ENCODE measurements at regions not wholly inside any gene's neighbourhood (a gene's known extent, or its start where the extent isn't known, plus 50 kb on each side); places are given as distances from the start of the nearest gene placed in this dataset.

DNA sequence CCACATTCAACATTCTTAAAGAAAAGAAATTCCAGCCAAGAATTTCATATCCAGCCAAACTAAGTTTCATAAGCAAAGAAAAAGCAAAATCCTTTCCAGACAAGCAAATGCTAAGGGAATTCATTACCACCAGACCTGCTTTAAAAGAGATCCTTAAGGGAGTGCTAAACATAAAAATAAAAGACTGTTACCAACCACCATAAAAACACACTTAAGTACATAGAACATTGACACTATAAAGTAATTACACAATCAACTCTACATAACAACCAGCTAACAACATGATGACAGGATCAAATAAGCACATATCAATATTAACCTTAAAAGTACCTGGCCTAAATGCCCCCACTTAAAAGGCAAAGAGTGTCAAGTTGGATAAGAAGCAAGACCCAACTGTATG lies 153.5 kb downstream of the FTCDNL1 start:
- no peaks in the 10 kb centered on the region for H3K4me1 ChIP-seq
- ATAC-seq (no peak), DNase-seq (no peak)
- H3K27me3 ChIP-seq, result no peaks in the 10 kb centered on the region
- H3K9me3 ChIP-seq, result no peaks in the 10 kb centered on the region
- intact Hi-C loops (cut with DNase I), result no loop called here
- no peak overlapping the region for H3K4me3 ChIP-seq
- H3K27ac ChIP-seq, result no peak overlapping the region
- H3K36me3 ChIP-seq (replicated peaks in 1 of 2; ENCODE audit: insufficient read depth in 1 of 2, low read depth in 2 of 2), result no peaks in the 10 kb centered on the region
- TF ChIP-seq POLR2A (IDR thresholded peaks at IDR 0.05), result no peak
- TF ChIP-seq, protein P1, sequence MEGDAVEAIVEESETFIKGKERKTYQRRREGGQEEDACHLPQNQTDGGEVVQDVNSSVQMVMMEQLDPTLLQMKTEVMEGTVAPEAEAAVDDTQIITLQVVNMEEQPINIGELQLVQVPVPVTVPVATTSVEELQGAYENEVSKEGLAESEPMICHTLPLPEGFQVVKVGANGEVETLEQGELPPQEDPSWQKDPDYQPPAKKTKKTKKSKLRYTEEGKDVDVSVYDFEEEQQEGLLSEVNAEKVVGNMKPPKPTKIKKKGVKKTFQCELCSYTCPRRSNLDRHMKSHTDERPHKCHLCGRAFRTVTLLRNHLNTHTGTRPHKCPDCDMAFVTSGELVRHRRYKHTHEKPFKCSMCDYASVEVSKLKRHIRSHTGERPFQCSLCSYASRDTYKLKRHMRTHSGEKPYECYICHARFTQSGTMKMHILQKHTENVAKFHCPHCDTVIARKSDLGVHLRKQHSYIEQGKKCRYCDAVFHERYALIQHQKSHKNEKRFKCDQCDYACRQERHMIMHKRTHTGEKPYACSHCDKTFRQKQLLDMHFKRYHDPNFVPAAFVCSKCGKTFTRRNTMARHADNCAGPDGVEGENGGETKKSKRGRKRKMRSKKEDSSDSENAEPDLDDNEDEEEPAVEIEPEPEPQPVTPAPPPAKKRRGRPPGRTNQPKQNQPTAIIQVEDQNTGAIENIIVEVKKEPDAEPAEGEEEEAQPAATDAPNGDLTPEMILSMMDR (IDR thresholded peaks at IDR 0.05), result no peak

DNA sequence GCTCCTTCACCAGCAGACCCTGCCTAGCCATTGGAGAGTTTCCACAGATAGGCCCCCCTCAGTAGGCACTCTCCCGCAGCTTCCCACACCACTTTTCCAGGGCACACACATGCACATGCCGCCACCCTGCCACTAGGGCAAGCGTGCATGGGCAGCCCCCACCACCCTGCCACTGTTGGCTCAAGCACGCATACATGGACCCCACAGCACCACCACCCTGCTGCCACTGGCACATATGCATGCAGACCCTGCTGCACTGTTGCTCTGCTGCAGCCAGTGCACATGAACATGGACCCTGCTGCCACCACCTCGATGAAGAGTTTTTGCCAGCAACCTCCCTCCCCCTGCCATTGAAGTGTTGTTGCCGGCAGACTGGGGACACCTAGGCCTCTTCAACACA lies 154.9 kb downstream of the FTCDNL1 start:
- H3K27ac ChIP-seq, result no peak overlapping the region
- TF ChIP-seq, protein P1 (IDR thresholded peaks at IDR 0.05), result no peak
- no peak for TF ChIP-seq POLR2A (IDR thresholded peaks at IDR 0.05)
- no peak overlapping the region for H3K4me3 ChIP-seq
- ATAC-seq (no peak), DNase-seq (no peak)
- no peaks in the 10 kb centered on the region for H3K36me3 ChIP-seq (replicated peaks in 1 of 2; ENCODE audit: insufficient read depth in 1 of 2, low read depth in 2 of 2)
- 85 to 96% methylated on average over 6 of the region's 6 CpGs for WGBS, 2 donors
- no peaks in the 10 kb centered on the region for H3K27me3 ChIP-seq
- no peaks in the 10 kb centered on the region for H3K9me3 ChIP-seq
- no peaks in the 10 kb centered on the region for H3K4me1 ChIP-seq
- intact Hi-C loops (cut with DNase I), result no loop called here

DNA sequence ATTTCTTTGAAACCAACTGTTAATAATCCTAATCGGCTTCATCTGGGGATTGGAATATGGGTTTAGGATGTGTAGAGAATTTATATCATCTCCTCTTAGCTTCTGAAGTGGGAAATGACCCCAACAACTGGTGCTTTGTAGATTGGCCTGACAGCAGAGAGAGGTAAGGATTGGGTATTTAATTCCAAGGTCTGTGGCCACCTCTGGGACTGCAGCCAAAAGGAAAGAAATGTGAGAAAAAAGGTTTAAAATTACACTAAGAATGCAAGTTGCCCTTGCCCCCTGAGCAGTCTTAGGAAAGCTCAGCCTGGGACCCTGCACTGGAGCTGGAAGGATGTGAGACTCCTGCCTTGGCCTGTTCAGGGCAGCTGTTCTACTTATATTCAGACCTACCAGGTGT lies 157.1 kb downstream of the FTCDNL1 start:
- Histone ChIP-seq H3K4me3 (no peak overlapping the region), H3K27me3 (no peaks in the 10 kb centered on the region), H3K9me3 (no peaks in the 10 kb centered on the region), H3K4me1 (no peaks in the 10 kb centered on the region), H3K36me3 (replicated peaks in 1 of 2; ENCODE audit: insufficient read depth in 1 of 2, low read depth in 2 of 2) (no peaks in the 10 kb centered on the region), H3K27ac (no peak overlapping the region)
- WGBS, 2 donors, result 75 to 90% methylated on average over 1 of the region's 1 CpG
- TF ChIP-seq, protein P1 (IDR thresholded peaks at IDR 0.05), result no peak
- no peak for TF ChIP-seq POLR2A (IDR thresholded peaks at IDR 0.05)
- intact Hi-C loops (cut with DNase I), result no loop called here
- ATAC-seq, result no peak
- no peak for DNase-seq

DNA sequence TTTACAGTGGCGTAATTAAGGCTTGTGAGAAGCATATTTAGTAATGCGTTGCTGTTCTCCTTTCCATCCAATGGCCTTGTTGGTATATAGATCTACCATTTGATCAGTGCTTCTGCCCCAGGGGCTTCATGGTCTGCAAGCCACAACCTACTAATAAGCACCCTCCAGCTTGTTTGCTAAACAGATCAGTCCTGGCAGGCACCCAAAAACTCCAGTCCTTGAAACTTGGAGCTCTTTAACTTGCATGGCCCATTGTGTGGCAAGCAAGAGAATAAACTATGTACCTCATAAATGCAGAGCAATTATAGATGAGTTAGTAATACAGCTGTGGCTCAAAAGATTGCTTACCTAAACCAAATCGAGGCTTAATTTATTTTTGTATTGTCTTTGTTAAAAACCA lies 158.5 kb downstream of the FTCDNL1 start:
- no peak for ATAC-seq

DNA sequence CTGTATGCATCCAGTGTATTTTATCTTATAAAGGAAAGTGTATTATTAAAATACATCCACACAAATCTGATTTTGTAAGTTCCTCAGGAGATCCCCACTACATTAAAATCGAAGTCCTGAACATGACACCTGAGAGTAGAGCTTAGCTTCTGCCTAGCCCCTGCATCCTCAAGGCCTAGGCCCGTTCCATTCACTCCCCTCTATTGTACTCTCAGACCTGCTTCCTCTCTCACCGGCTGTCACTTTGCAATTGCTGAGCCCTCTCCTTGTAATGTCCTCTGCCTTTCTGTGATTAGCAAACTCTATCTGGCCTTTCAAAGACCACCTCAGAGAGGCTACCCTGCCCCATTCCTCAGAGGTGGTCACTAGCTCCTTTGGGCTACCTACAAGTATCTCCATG lies 160.8 kb downstream of the FTCDNL1 start:
- Histone ChIP-seq H3K27ac (no peak overlapping the region), H3K36me3 (replicated peaks in 1 of 2; ENCODE audit: insufficient read depth in 1 of 2, low read depth in 2 of 2) (no peaks in the 10 kb centered on the region), H3K4me1 (no peaks in the 10 kb centered on the region), H3K27me3 (no peaks in the 10 kb centered on the region), H3K9me3 (no peaks in the 10 kb centered on the region), H3K4me3 (no peak overlapping the region)
- no peak for TF ChIP-seq POLR2A (IDR thresholded peaks at IDR 0.05)
- TF ChIP-seq, protein P1 (IDR thresholded peaks at IDR 0.05), result no peak
- no peak for DNase-seq
- intact Hi-C loops (cut with DNase I), result no loop called here
- ATAC-seq, result no peak
- WGBS, 2 donors, result 64 to 65% methylated on average over 3 of the region's 3 CpGs

More for the DNA sequence above, 158.5 kb downstream of the FTCDNL1 start:
- Histone ChIP-seq H3K27ac (no peak overlapping the region), H3K36me3 (replicated peaks in 1 of 2; ENCODE audit: insufficient read depth in 1 of 2, low read depth in 2 of 2) (no peaks in the 10 kb centered on the region), H3K27me3 (no peaks in the 10 kb centered on the region), H3K4me1 (no peaks in the 10 kb centered on the region), H3K9me3 (no peaks in the 10 kb centered on the region), H3K4me3 (no peak overlapping the region)
- no peak for TF ChIP-seq POLR2A (IDR thresholded peaks at IDR 0.05)
- TF ChIP-seq, protein P1 (IDR thresholded peaks at IDR 0.05), result no peak
- 62 to 66% methylated on average over 3 of the region's 3 CpGs for WGBS, 2 donors
- intact Hi-C loops (cut with DNase I), result no loop called here
- DNase-seq, result peak; percentile 22 to 66 (median 32)
